ENCODE measurements at regions not wholly inside any gene's neighbourhood (a gene's known extent, or its start where the extent isn't known, plus 50 kb on each side); places are given as distances from the start of the nearest gene placed in this dataset.

DNA sequence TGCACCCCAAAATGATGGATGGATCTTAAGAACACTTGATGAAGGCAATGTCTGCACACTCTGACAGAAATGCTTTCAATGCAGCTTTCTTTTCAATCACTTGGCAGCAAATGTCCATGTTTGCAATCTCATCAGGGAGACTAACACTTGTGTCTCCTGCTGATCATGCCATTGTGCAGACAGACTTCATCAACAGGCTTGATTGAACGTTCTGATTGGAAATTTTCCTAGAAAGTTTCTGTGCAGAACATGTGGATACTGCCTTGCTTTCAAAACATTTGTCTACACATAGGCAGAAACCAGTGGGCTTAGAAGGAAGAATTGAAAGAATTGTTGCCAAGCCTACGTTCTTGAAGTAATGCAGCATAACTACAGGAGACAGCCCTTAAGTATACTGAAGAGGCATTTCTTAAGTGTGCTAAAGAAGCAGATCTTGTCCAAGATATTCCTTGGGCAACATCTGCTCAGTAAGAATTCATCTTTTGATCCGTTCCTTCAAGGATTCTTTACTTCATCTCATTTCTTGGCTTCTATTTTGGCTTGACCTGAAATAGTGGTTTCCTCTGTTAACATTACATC lies 120.4 kb upstream of the PLCB4 start:
- H3K27me3 ChIP-seq: no peaks in the 10 kb centered on the region

DNA sequence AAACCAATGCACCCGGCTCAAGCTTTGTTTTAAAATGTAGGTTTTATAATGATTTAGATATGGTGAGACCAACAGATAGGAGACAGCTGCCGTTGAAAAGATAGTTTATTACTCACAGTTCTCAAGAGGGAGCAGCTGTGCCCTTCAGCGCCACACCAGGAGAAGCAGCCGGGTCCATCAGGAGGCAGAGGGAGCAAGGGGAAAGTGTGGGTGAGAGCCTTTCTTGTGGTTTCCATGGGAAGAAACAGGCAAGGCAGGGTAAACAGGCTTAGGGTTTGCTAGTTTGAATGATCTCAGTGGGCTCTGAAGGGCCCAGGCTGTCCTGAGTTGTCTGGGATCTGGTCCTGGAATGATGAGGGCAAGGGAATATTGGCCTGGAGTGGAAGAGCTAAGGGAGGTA lies 117.7 kb upstream of the PLCB4 start:
- intact Hi-C loops (cut with DNase I; ENCODE audit: low total_unique reads): no loop called here
- no peak overlapping the region for H3K4me3 ChIP-seq
- no peak overlapping the region for H3K27ac ChIP-seq
- no peaks in the 10 kb centered on the region for H3K9me3 ChIP-seq
- TF ChIP-seq POLR2AphosphoS5 (IDR thresholded peaks at IDR 0.05) (no peak), POLR2A (IDR thresholded peaks at IDR 0.05) (no peak)
- TF ChIP-seq, protein P1, sequence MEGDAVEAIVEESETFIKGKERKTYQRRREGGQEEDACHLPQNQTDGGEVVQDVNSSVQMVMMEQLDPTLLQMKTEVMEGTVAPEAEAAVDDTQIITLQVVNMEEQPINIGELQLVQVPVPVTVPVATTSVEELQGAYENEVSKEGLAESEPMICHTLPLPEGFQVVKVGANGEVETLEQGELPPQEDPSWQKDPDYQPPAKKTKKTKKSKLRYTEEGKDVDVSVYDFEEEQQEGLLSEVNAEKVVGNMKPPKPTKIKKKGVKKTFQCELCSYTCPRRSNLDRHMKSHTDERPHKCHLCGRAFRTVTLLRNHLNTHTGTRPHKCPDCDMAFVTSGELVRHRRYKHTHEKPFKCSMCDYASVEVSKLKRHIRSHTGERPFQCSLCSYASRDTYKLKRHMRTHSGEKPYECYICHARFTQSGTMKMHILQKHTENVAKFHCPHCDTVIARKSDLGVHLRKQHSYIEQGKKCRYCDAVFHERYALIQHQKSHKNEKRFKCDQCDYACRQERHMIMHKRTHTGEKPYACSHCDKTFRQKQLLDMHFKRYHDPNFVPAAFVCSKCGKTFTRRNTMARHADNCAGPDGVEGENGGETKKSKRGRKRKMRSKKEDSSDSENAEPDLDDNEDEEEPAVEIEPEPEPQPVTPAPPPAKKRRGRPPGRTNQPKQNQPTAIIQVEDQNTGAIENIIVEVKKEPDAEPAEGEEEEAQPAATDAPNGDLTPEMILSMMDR (IDR thresholded peaks at IDR 0.05): no peak
- no peaks in the 10 kb centered on the region for H3K36me3 ChIP-seq
- no peaks in the 10 kb centered on the region for H3K27me3 ChIP-seq
- H3K4me1 ChIP-seq: no peaks in the 10 kb centered on the region
- no peak for DNase-seq (ENCODE audit: low spot score in 2 of 2)

More for the DNA sequence above, 120.4 kb upstream of the PLCB4 start:
- Histone ChIP-seq H3K27ac (no peak overlapping the region), H3K4me3 (no peak overlapping the region), H3K36me3 (no peaks in the 10 kb centered on the region), H3K4me1 (no peaks in the 10 kb centered on the region), H3K9me3 (no peaks in the 10 kb centered on the region)
- intact Hi-C loops (cut with DNase I; ENCODE audit: low total_unique reads): no loop called here
- no peak for DNase-seq (ENCODE audit: low spot score in 2 of 2)
- TF ChIP-seq, protein P1 (IDR thresholded peaks at IDR 0.05): no peak
- TF ChIP-seq POLR2A (IDR thresholded peaks at IDR 0.05): no peak
- TF ChIP-seq POLR2AphosphoS5 (IDR thresholded peaks at IDR 0.05): no peak

DNA sequence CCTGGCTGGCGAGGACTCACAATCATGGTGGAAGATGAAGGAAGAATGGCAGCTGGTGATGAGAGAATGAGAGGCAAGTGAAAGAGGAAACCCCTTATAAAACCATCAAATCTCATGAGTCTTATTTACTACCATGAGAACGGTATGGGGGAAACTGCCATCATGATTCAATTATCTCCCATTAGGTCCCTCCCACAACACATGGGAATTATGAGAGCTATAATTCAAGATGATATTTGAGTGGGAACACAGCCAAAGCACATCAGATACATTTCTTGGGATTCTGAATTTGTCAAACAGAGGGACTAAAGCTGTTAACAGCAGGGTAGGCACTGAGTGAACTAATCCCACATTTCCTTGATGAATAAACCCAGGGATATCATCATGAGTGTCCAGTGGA lies 116.2 kb upstream of the PLCB4 start:
- no peaks in the 10 kb centered on the region for H3K36me3 ChIP-seq
- H3K9me3 ChIP-seq: no peaks in the 10 kb centered on the region
- intact Hi-C loops (cut with DNase I; ENCODE audit: low total_unique reads): no loop called here
- no peak for DNase-seq (ENCODE audit: low spot score in 2 of 2)
- H3K4me1 ChIP-seq: no peaks in the 10 kb centered on the region
- H3K4me3 ChIP-seq: no peak overlapping the region
- no peaks in the 10 kb centered on the region for H3K27me3 ChIP-seq
- TF ChIP-seq, protein P1 (IDR thresholded peaks at IDR 0.05): no peak
- TF ChIP-seq POLR2AphosphoS5 (IDR thresholded peaks at IDR 0.05) (no peak), POLR2A (IDR thresholded peaks at IDR 0.05) (no peak)
- no peak overlapping the region for H3K27ac ChIP-seq

DNA sequence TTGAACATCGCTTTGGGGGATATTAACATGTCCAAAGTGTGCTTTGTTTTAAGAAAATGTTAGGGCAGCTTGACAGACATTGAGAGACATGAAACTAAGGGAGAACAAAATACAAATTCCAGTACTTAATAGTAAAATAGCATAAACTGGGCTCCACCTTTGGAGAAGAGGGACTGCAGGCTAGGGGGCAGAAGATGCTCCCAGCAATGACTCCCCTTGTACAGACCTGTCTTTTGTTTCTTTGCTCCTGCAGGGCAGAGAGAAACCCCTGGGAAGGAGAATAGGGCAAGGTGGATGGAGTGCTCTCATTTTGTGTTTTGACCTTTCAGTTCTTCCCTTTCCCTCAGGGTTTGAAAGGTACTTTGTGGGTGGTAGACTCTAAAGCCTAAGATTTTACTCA lies 115.6 kb upstream of the PLCB4 start:
- TF ChIP-seq POLR2AphosphoS5 (IDR thresholded peaks at IDR 0.05) (no peak), POLR2A (IDR thresholded peaks at IDR 0.05) (no peak)
- TF ChIP-seq, protein P1 (IDR thresholded peaks at IDR 0.05): no peak
- no peaks in the 10 kb centered on the region for H3K4me1 ChIP-seq
- intact Hi-C loops (cut with DNase I; ENCODE audit: low total_unique reads): no loop called here
- H3K4me3 ChIP-seq: no peak overlapping the region
- H3K27me3 ChIP-seq: no peaks in the 10 kb centered on the region
- H3K27ac ChIP-seq: no peak overlapping the region
- no peaks in the 10 kb centered on the region for H3K36me3 ChIP-seq
- no peaks in the 10 kb centered on the region for H3K9me3 ChIP-seq
- no peak for DNase-seq (ENCODE audit: low spot score in 2 of 2)

DNA sequence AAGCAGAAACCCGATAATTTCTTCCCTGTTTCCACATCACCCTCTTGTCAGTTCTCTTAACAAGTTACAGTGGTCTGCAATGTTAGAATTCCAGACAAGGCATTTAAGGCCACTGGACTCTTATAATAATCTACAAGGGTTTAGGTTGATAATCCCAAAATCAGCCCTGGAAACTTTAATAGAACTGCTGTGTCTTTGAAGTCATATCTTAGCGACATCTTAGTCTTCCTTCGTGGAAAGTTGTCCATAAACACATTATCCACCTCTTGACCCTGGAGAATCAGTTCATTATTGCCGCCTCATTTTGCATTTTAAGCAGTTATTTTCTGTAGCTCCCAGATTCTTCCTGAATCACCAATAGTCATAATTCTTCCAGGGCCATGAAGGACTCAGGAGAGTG lies 108.6 kb upstream of the PLCB4 start:
- H3K4me3 ChIP-seq: no peak overlapping the region
- H3K9me3 ChIP-seq: no peaks in the 10 kb centered on the region
- no peaks in the 10 kb centered on the region for H3K36me3 ChIP-seq
- TF ChIP-seq POLR2A (IDR thresholded peaks at IDR 0.05) (no peak), POLR2AphosphoS5 (IDR thresholded peaks at IDR 0.05) (no peak)
- TF ChIP-seq, protein P1 (IDR thresholded peaks at IDR 0.05): no peak
- H3K27me3 ChIP-seq: no peaks in the 10 kb centered on the region
- intact Hi-C loops (cut with DNase I; ENCODE audit: low total_unique reads): no loop called here
- no peak overlapping the region for H3K27ac ChIP-seq
- no peak for DNase-seq (ENCODE audit: low spot score in 2 of 2)
- H3K4me1 ChIP-seq: no peaks in the 10 kb centered on the region

Data from breast epithelium (tissue), 4 donors.